ENCODE measurements at regions not wholly inside any gene's neighbourhood (a gene's known extent, or its start where the extent isn't known, plus 50 kb on each side); places are given as distances from the start of the nearest gene placed in this dataset.

DNA sequence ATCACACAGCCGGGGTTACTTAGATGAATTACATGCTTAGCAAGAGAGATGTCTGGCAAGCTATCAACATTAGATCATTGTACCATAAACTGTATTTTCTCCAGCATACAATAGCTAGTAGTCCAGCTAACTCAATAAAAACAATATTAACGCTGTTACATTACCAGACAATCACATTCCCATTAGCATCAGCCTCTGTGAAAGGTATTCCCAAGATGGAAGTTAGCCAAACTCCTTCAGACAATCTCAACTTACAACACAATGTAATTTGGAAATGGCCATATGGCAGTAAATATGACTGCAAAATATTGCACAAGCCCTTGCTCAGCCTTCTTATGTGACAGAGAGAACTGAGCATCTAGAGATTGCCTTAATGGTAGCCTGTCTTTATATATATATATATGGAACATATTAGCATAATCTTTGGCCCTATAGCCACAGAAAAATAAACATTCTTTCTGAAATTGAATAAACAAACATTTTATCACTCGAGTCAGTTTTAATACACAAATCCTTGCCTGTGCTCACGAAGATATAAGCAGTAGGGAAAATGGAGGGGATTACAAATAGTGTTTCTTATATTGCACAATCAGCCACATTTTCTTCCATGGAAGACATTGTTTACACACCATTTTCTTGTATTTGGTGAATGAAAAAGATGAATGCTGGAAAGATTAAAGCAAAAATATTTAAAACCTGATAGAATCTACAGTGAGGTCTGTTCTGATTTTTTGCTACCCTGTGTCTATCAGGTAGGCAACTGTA lies 1060.5 kb downstream of the DIAPH3 start:
- in situ Hi-C loops (cut with MboI; ENCODE audit: low sequenced_read_pairs, unreplicated experiment) = no loop called here
- TF ChIP-seq, protein P1, sequence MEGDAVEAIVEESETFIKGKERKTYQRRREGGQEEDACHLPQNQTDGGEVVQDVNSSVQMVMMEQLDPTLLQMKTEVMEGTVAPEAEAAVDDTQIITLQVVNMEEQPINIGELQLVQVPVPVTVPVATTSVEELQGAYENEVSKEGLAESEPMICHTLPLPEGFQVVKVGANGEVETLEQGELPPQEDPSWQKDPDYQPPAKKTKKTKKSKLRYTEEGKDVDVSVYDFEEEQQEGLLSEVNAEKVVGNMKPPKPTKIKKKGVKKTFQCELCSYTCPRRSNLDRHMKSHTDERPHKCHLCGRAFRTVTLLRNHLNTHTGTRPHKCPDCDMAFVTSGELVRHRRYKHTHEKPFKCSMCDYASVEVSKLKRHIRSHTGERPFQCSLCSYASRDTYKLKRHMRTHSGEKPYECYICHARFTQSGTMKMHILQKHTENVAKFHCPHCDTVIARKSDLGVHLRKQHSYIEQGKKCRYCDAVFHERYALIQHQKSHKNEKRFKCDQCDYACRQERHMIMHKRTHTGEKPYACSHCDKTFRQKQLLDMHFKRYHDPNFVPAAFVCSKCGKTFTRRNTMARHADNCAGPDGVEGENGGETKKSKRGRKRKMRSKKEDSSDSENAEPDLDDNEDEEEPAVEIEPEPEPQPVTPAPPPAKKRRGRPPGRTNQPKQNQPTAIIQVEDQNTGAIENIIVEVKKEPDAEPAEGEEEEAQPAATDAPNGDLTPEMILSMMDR (IDR thresholded peaks at IDR 0.05; ENCODE audit: borderline replicate concordance, control extremely low read depth, extremely low read depth, insufficient read depth, missing control alignments) = no peak
- no peak for DNase-seq (ENCODE audit: low spot score)

DNA sequence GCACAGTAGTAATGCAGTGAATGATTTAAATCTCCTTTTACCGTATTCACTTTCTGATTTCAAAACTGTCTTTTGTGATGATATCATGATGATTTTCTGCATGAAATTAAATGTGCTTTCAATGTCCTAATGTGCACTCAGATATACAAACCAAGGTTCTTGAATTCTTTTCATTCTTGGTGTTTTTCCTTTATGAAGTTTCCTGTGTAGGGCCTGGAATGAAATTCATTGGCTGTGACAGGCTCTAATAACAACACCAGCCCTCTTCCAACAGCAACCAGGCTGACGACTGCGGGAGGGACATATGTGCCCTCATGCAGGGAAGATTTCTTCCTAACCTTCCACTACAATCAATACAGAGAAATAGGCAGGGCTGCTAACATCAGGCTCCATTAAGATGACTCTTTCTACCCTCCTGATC lies 1052.0 kb downstream of the DIAPH3 start:
- in situ Hi-C loops (cut with MboI; ENCODE audit: low sequenced_read_pairs, unreplicated experiment) = no loop called here
- TF ChIP-seq, protein P1 (IDR thresholded peaks at IDR 0.05; ENCODE audit: borderline replicate concordance, control extremely low read depth, extremely low read depth, insufficient read depth, missing control alignments) = no peak
- no peak for DNase-seq (ENCODE audit: low spot score)

DNA sequence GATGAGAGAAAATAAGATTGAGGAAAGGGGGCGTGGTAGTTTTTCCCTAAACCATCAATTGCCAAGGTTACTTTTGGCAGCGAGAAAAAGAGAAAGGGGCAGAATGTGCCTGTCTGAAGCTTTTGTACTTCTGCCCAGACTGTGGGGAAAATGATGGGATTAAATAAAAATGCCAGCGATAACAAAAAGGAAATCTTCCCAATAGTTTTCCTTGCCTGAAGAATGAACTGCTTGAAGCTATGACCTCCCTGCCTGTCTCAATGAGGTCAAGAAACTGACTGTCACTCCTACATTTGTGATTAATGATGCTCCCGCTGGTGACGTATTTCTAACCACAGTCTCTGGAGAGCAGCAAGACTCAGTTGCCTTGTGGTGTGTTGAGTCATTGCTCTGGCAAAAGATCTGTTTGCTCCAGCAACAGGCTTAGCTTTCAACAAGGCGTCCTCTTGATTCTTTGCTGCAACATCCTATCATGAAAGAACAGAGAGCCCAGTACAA lies 1051.5 kb downstream of the DIAPH3 start:
- in situ Hi-C loops (cut with MboI; ENCODE audit: low sequenced_read_pairs, unreplicated experiment) = no loop called here
- no peak for DNase-seq (ENCODE audit: low spot score)
- TF ChIP-seq, protein P1 (IDR thresholded peaks at IDR 0.05; ENCODE audit: borderline replicate concordance, control extremely low read depth, extremely low read depth, insufficient read depth, missing control alignments) = no peak

DNA sequence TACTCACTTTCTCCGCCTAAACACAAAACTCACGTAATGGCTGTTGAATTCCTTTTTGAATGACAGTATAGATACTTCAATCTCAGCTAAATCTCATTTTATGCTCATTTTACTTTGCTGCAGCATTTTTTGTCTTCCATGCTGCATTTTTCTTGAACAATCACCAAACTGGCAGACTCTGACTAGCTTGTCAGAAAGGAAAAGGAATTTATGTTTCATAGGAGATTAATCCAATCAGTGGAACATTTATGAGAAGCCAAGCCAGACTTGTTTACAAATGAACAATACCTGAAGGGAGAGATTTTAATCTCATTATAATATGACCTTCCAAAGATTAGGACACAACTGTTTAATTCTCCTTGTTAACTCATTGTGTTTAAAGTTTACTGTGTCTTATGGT lies 1044.3 kb downstream of the DIAPH3 start:
- in situ Hi-C loops (cut with MboI; ENCODE audit: low sequenced_read_pairs, unreplicated experiment) = no loop called here
- TF ChIP-seq, protein P1 (IDR thresholded peaks at IDR 0.05; ENCODE audit: borderline replicate concordance, control extremely low read depth, extremely low read depth, insufficient read depth, missing control alignments) = no peak
- DNase-seq (ENCODE audit: low spot score) = no peak

DNA sequence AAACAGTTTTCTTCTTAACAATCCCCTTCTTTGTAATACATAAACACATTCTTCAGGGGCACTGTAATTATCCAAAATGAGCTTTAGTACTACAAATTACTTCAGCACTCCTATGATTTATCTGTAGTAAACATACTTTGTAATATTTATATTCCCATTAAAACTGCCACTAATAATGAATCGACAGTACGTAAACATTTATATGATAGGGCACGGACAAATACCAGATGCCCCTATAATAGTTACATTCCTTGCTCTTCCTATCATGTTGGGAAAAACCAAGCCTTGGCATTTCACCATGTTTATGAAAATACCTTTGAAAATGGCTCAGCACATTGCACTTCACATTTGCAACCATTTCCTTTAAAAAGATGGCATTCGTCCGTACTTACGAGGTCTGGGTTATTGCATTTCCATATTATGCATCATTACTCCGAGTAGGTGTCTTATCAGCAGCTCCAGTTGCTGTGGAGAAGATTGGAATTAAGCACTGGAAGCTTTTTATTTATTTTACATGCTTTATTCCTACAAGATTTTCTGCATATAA lies 1043.4 kb downstream of the DIAPH3 start:
- TF ChIP-seq, protein P1 (IDR thresholded peaks at IDR 0.05; ENCODE audit: borderline replicate concordance, control extremely low read depth, extremely low read depth, insufficient read depth, missing control alignments) = no peak

DNA sequence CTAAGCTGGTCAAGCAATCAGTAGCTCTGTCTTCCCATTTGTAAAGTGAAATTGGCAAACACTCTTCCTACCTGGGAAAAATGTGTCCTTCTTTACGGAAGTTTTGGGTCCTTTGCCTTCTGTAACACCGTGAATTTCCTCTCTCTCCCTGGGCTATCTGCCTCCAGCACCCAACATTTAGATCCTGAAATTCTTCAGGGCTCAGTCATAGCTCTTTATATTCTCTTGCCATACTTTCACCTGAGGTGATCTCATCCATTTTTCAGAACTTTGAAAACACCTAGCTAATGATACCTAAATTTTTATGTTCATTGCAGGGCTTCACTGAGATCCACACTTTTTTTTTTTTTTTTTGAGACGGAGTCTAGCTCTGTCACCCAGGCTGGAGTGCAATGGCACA lies 1042.2 kb downstream of the DIAPH3 start:
- no peak for DNase-seq (ENCODE audit: low spot score)
- TF ChIP-seq, protein P1 (IDR thresholded peaks at IDR 0.05; ENCODE audit: borderline replicate concordance, control extremely low read depth, extremely low read depth, insufficient read depth, missing control alignments) = no peak
- in situ Hi-C loops (cut with MboI; ENCODE audit: low sequenced_read_pairs, unreplicated experiment) = no loop called here

More for the DNA sequence above, 1043.4 kb downstream of the DIAPH3 start:
- no peak for DNase-seq (ENCODE audit: low spot score)
- in situ Hi-C loops (cut with MboI; ENCODE audit: low sequenced_read_pairs, unreplicated experiment) = no loop called here
